Peyer's patch (tissue), 4 donors: ENCODE measurements at regions not wholly inside any gene's neighbourhood (a gene's known extent, or its start where the extent isn't known, plus 50 kb on each side); places are given as distances from the start of the nearest gene placed in this dataset.

Experiments
- DNase-seq, 3 donors: peaks; one replicate each; pipeline ENCODE4 v3.0.0-alpha.2; 2017 to 2019
- H3K27ac ChIP-seq, 4 donors: fragments of 200-600 bp; sonication (generic); one replicate each; pipeline ENCODE4 v1.5.1; 2016 to 2019
- H3K27me3 ChIP-seq, 2 donors: fragments of 200-600 bp; sonication (generic); one replicate each; pipeline ENCODE4 v1.5.1; 2019
- H3K36me3 ChIP-seq, 3 donors: fragments of 200-600 bp; sonication (generic); one replicate each; pipeline ENCODE4 v1.5.1; 2016 to 2019
- H3K4me1 ChIP-seq, 4 donors: fragments of 200-600 bp; sonication (generic); one replicate each; pipeline ENCODE4 v1.5.1; 2016 to 2019
- H3K4me3 ChIP-seq, 4 donors: fragments of 200-600 bp; sonication (generic); 1 replicate in 3 of 4; 2 replicates in 1 of 4; pipeline ENCODE4 v1.5.1; 2016 to 2019; ENCODE audit warnings: mild to moderate bottlenecking in 1 of 4
- H3K9me3 ChIP-seq, 4 donors: fragments of 200-600 bp; sonication (generic); one replicate each; pipeline ENCODE4 v1.5.1; 2016 to 2019; ENCODE audit warnings: mild to moderate bottlenecking in 1 of 4
- POLR2A ChIP-seq, 2 donors: fragments of 450-650 bp; IDR thresholded peaks; one replicate each; pipeline ENCODE4 v1.5.1; 2017; ENCODE audit warnings: antibody characterized with exemption in 2 of 2, mild to moderate bottlenecking in 2 of 2, moderate library complexity in 2 of 2
- TF ChIP-seq, protein P1 (sequence below), 6 experiments: fragments of 450-650 bp in 4 of 6; fragments of 200-600 bp in 2 of 6; sonication (generic) in 1 of 6; IDR thresholded peaks; one replicate each; pipeline ENCODE4 v1.5.1; 2017 to 2019; ENCODE audit warnings: antibody characterized with exemption in 6 of 6, mild to moderate bottlenecking in 3 of 6, moderate library complexity in 1 of 6

DNA sequence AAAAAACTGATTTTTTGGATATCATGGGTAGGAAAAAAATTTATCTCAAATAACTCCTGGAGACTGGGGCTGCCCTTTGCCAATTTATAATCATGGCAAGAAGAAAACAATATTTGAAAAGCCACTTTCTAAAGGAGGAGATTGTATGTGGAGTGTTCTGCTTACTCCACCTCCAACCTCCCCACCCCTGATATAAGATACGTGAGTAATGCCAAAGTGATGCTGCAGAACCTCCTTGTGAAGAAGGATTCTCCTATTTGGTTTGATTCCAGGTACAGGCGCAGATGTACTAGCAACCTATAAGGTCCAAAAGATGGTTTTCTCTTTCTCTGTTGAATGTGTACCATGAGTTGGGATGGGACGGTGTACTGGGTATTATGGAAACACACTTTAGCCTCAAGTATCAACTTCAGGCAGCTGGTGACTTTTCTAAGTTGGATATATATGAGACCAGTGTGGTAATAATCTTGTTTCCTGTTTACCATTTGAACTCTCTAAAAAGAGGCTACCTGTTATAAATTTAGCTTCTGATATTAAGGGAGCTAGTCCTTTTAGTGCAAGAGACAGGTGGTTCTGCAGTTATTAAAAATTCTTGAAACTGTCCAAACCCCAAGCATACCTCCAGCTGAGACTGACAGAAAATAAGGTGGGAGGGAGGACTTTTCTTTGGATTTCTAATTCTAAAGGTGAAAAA, 724.0 kb upstream of the MIR17HG start:
- H3K9me3 ChIP-seq = no peaks in the 10 kb centered on the region
- TF ChIP-seq, protein P1, sequence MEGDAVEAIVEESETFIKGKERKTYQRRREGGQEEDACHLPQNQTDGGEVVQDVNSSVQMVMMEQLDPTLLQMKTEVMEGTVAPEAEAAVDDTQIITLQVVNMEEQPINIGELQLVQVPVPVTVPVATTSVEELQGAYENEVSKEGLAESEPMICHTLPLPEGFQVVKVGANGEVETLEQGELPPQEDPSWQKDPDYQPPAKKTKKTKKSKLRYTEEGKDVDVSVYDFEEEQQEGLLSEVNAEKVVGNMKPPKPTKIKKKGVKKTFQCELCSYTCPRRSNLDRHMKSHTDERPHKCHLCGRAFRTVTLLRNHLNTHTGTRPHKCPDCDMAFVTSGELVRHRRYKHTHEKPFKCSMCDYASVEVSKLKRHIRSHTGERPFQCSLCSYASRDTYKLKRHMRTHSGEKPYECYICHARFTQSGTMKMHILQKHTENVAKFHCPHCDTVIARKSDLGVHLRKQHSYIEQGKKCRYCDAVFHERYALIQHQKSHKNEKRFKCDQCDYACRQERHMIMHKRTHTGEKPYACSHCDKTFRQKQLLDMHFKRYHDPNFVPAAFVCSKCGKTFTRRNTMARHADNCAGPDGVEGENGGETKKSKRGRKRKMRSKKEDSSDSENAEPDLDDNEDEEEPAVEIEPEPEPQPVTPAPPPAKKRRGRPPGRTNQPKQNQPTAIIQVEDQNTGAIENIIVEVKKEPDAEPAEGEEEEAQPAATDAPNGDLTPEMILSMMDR (IDR thresholded peaks at IDR 0.05) = no peak
- no peak for TF ChIP-seq POLR2A (IDR thresholded peaks at IDR 0.05)

DNA sequence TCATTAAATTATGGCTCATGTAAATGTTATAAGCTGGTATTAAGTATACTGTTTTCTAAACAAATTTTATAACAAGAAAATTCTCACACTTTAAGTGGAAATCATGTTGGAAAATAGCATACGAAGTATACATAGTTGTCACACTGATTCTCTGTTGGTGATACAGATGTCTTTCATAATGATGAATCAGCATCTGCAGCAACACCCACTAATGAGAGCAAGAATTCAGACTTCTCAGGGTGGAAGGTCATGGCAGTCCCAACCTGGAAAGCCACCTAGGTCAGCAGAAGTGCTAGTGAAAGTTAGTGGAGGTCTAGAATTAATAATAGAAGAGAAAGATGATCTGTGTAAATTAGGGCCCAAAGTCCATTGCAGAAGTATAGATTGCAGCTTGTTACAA, 719.7 kb upstream of the MIR17HG start:
- H3K27me3 ChIP-seq = no peaks in the 10 kb centered on the region
- no peaks in the 10 kb centered on the region for H3K36me3 ChIP-seq
- DNase-seq = no peak
- no peak overlapping the region for H3K27ac ChIP-seq
- no peaks in the 10 kb centered on the region for H3K4me1 ChIP-seq
- H3K9me3 ChIP-seq = no peaks in the 10 kb centered on the region
- H3K4me3 ChIP-seq = no peak overlapping the region
- TF ChIP-seq, protein P1 (IDR thresholded peaks at IDR 0.05) = no peak
- no peak for TF ChIP-seq POLR2A (IDR thresholded peaks at IDR 0.05)

More for the DNA sequence above, 724.0 kb upstream of the MIR17HG start:
- DNase-seq = no peak
- no peaks in the 10 kb centered on the region for H3K36me3 ChIP-seq
- no peaks in the 10 kb centered on the region for H3K27me3 ChIP-seq
- H3K4me3 ChIP-seq = no peak overlapping the region
- H3K4me1 ChIP-seq = no peaks in the 10 kb centered on the region
- H3K27ac ChIP-seq = no peak overlapping the region

DNA sequence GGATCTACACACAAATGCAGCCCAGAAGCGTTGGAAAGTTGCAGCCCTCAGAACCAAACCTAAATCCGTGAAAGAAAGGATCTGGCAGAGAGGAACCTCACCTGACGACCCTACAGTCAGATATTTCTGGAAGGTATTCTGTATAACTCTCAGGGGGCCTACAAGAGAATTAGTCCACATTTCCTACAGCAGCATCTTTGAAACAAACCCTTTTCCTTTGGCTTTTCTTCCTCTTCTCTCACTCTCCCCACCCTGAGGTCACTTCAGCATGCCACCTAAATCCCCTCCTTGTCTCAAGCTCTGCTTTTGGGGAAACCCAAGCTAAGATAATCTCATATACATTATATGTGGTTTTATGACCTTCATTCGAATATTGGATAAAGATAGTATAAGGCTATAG, 719.0 kb upstream of the MIR17HG start:
- Histone ChIP-seq H3K4me1 (no peaks in the 10 kb centered on the region), H3K27ac (no peak overlapping the region), H3K36me3 (no peaks in the 10 kb centered on the region), H3K9me3 (no peaks in the 10 kb centered on the region), H3K27me3 (no peaks in the 10 kb centered on the region), H3K4me3 (no peak overlapping the region)
- TF ChIP-seq, protein P1 (IDR thresholded peaks at IDR 0.05) = no peak
- TF ChIP-seq POLR2A (IDR thresholded peaks at IDR 0.05) = no peak
- DNase-seq = no peak

DNA sequence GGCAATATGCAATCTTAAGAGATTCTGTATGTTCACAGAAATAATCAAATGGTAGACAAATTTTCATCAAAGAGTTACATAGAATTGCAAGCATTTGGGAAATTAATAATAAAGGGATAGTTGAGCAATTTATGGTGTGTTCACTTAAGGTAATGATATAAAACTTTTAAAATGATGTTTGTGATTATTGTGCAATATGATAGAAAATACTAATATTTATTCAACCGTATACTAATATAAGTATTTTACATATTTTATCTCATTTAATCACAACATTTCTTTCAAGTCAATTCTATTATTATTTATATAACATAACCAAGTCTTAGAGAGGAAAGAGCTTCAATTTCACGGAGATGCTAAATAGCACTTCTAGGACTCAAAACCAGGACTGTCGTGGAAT, 716.8 kb upstream of the MIR17HG start:
- no peak overlapping the region for H3K4me3 ChIP-seq
- no peak for TF ChIP-seq POLR2A (IDR thresholded peaks at IDR 0.05)
- TF ChIP-seq, protein P1 (IDR thresholded peaks at IDR 0.05) = no peak
- no peak for DNase-seq
- no peaks in the 10 kb centered on the region for H3K27me3 ChIP-seq
- no peaks in the 10 kb centered on the region for H3K9me3 ChIP-seq
- no peaks in the 10 kb centered on the region for H3K36me3 ChIP-seq
- no peak overlapping the region for H3K27ac ChIP-seq
- H3K4me1 ChIP-seq = no peaks in the 10 kb centered on the region

DNA sequence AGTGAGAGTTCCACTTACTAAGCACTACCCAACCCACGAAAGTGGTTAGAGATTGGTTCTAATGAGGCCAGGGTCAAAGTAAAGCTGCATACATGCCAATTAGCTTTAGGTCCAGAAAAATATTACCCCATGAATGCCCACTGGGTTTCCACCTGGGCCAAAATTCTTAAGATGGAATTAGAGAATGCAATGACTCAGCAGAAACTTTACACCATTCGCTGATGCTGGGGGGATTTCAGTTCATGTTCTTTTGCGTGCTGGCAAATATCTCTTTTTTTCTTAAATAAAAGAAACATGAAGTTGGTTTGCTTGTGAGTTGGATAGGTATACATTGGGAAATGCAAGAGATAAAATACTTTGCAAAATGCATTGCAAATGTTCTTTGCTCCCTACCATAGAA, 715.3 kb upstream of the MIR17HG start:
- H3K9me3 ChIP-seq = no peaks in the 10 kb centered on the region
- TF ChIP-seq POLR2A (IDR thresholded peaks at IDR 0.05) = no peak
- TF ChIP-seq, protein P1 (IDR thresholded peaks at IDR 0.05) = no peak

DNA sequence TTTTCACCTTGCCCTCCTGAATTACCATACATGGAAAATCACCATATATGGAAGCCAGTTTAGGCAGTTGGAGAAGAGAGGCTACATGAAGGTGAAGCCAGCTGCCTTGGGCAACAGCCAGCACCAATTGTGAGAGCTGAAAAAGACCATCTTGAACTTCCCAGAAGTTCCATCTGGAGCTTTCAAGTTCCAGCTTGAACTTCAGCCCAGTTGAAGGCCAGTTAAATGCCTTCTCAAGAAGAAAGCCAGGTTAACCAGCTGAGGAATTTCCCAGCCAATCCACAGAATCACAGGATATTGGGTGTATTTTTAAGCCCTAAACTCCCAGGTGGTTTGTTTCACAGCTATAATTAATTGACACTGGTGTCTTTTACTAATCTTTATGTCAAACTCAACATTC, 713.6 kb upstream of the MIR17HG start:
- DNase-seq = no peak
- H3K27ac ChIP-seq = no peak overlapping the region
- H3K4me3 ChIP-seq = no peak overlapping the region
- no peaks in the 10 kb centered on the region for H3K4me1 ChIP-seq
- H3K27me3 ChIP-seq = no peaks in the 10 kb centered on the region
- no peak for TF ChIP-seq POLR2A (IDR thresholded peaks at IDR 0.05)
- TF ChIP-seq, protein P1 (IDR thresholded peaks at IDR 0.05) = no peak
- no peaks in the 10 kb centered on the region for H3K9me3 ChIP-seq
- H3K36me3 ChIP-seq = no peaks in the 10 kb centered on the region

More for the DNA sequence above, 715.3 kb upstream of the MIR17HG start:
- Histone ChIP-seq H3K36me3 (no peaks in the 10 kb centered on the region), H3K27ac (no peak overlapping the region), H3K4me1 (no peaks in the 10 kb centered on the region), H3K27me3 (no peaks in the 10 kb centered on the region), H3K4me3 (no peak overlapping the region)
- DNase-seq = no peak
